ENCODE measurements at regions not wholly inside any gene's neighbourhood (a gene's known extent, or its start where the extent isn't known, plus 50 kb on each side); places are given as distances from the start of the nearest gene placed in this dataset.

GRCh38 chr14:46147452-46147851 lies 504.1 kb downstream of the RPL10L start:
- no peak overlapping the region for H2AFZ ChIP-seq
- H3K4me1 ChIP-seq (ENCODE audit: insufficient read depth), result no peaks in the 10 kb centered on the region
- H3K4me3 ChIP-seq, result no peak overlapping the region
- no peaks in the 10 kb centered on the region for H3K27me3 ChIP-seq
- no peak for TF ChIP-seq EZH2phosphoT487 (IDR thresholded peaks at IDR 0.05; ENCODE audit: low read depth, severe bottlenecking, unreplicated experiment)
- TF ChIP-seq EZH2 (IDR thresholded peaks at IDR 0.05; ENCODE audit: borderline replicate concordance), result no peak
- TF ChIP-seq, protein P1, sequence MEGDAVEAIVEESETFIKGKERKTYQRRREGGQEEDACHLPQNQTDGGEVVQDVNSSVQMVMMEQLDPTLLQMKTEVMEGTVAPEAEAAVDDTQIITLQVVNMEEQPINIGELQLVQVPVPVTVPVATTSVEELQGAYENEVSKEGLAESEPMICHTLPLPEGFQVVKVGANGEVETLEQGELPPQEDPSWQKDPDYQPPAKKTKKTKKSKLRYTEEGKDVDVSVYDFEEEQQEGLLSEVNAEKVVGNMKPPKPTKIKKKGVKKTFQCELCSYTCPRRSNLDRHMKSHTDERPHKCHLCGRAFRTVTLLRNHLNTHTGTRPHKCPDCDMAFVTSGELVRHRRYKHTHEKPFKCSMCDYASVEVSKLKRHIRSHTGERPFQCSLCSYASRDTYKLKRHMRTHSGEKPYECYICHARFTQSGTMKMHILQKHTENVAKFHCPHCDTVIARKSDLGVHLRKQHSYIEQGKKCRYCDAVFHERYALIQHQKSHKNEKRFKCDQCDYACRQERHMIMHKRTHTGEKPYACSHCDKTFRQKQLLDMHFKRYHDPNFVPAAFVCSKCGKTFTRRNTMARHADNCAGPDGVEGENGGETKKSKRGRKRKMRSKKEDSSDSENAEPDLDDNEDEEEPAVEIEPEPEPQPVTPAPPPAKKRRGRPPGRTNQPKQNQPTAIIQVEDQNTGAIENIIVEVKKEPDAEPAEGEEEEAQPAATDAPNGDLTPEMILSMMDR (IDR thresholded peaks at IDR 0.05; ENCODE audit: poor library complexity), result no peak
- no peaks in the 10 kb centered on the region for H3K79me2 ChIP-seq
- no peaks in the 10 kb centered on the region for H3K9me2 ChIP-seq (replicated peaks; ENCODE audit: insufficient read depth)
- H3K4me2 ChIP-seq, result no peak overlapping the region
- H3K27ac ChIP-seq, result no peak overlapping the region
- no peak for DNase-seq (ENCODE audit: low spot score)
- H3K9me3 ChIP-seq (ENCODE audit: low read depth), result no peaks in the 10 kb centered on the region
- no peaks in the 10 kb centered on the region for H3K36me3 ChIP-seq (replicated peaks; ENCODE audit: insufficient read depth, low read depth)
- no peaks in the 10 kb centered on the region for H4K20me1 ChIP-seq (ENCODE audit: insufficient read depth, poor library complexity, severe bottlenecking)

DNA sequence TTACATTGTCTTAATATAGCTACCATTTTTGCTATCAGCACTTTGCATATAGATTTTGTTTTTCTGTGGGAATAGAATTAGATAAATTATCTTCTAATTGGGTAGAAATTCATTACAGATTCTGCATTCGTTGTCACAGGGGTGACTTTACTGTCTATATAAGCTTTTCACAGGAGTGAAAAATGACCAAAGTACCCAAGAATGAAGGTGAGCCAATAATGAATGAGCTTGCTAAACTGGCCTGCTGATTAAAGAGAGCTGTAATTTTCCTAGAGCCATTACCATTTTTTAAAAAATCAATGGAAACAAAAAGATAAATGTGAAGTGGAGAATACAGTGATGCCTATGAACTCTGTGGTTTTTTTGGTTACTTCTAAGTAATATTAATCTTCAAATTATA lies 504.6 kb downstream of the RPL10L start:
- no peaks in the 10 kb centered on the region for H3K9me2 ChIP-seq (replicated peaks; ENCODE audit: insufficient read depth)
- no peaks in the 10 kb centered on the region for H3K79me2 ChIP-seq
- no peak for DNase-seq (ENCODE audit: low spot score)
- no peaks in the 10 kb centered on the region for H3K27me3 ChIP-seq
- H3K36me3 ChIP-seq (replicated peaks; ENCODE audit: insufficient read depth, low read depth), result no peaks in the 10 kb centered on the region
- no peaks in the 10 kb centered on the region for H3K4me1 ChIP-seq (ENCODE audit: insufficient read depth)
- H3K4me3 ChIP-seq, result no peak overlapping the region
- H3K27ac ChIP-seq, result no peak overlapping the region
- H2AFZ ChIP-seq, result no peak overlapping the region
- H3K9me3 ChIP-seq (ENCODE audit: low read depth), result no peaks in the 10 kb centered on the region
- no peaks in the 10 kb centered on the region for H4K20me1 ChIP-seq (ENCODE audit: insufficient read depth, poor library complexity, severe bottlenecking)
- WGBS (ENCODE audit: low lambda C conversion rate, missing lambda C conversion rate), result 50% methylated on average over 1 of the region's 1 CpG
- no peak overlapping the region for H3K4me2 ChIP-seq
- TF ChIP-seq EZH2phosphoT487 (IDR thresholded peaks at IDR 0.05; ENCODE audit: low read depth, severe bottlenecking, unreplicated experiment) (no peak), EZH2 (IDR thresholded peaks at IDR 0.05; ENCODE audit: borderline replicate concordance) (no peak)
- TF ChIP-seq, protein P1 (IDR thresholded peaks at IDR 0.05; ENCODE audit: poor library complexity), result no peak

GRCh38 chr14:46140445-46140844 lies 511.1 kb downstream of the RPL10L start:
- no peaks in the 10 kb centered on the region for H3K9me3 ChIP-seq (ENCODE audit: low read depth)
- H3K36me3 ChIP-seq (replicated peaks; ENCODE audit: insufficient read depth, low read depth), result no peaks in the 10 kb centered on the region

More at GRCh38 chr14:46140445-46140844, 511.1 kb downstream of the RPL10L start:
- Histone ChIP-seq H3K4me2 (no peak overlapping the region), H4K20me1 (ENCODE audit: insufficient read depth, poor library complexity, severe bottlenecking) (no peaks in the 10 kb centered on the region), H3K4me1 (ENCODE audit: insufficient read depth) (no peaks in the 10 kb centered on the region), H3K27ac (no peak overlapping the region), H3K27me3 (no peaks in the 10 kb centered on the region), H3K79me2 (no peaks in the 10 kb centered on the region), H2AFZ (no peak overlapping the region), H3K9me2 (replicated peaks; ENCODE audit: insufficient read depth) (no peaks in the 10 kb centered on the region), H3K4me3 (no peak overlapping the region)
- DNase-seq (ENCODE audit: low spot score), result no peak
- 76% methylated on average over 2 of the region's 2 CpGs for WGBS (ENCODE audit: low lambda C conversion rate, missing lambda C conversion rate)
- TF ChIP-seq, protein P1 (IDR thresholded peaks at IDR 0.05; ENCODE audit: poor library complexity), result no peak
- TF ChIP-seq EZH2phosphoT487 (IDR thresholded peaks at IDR 0.05; ENCODE audit: low read depth, severe bottlenecking, unreplicated experiment) (no peak), EZH2 (IDR thresholded peaks at IDR 0.05; ENCODE audit: borderline replicate concordance) (no peak)
